ENCODE measurements at regions not wholly inside any gene's neighbourhood (a gene's known extent, or its start where the extent isn't known, plus 50 kb on each side); places are given as distances from the start of the nearest gene placed in this dataset.
A peak's percentile ranks its signal among the peaks of the same experiment; 100 is the strongest.

DNA sequence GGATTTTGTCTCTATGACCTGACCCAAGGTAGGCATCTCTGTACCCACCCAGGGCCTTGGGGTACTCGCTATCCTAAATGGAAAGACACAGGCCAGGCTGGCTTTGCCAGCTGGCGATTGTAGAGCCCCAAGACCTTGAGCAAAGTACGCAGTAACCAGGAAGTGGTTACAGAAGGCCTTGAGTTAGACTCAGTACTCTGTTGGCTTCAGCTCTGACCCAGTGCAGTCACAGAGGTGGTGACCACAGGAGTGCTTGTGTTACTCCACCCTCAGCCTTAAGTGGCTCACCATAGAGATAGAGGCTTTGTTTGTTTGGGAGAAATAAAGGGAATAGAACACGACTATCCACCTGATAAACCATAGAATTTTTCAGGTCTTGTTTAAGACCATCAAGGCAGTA lies 880.5 kb upstream of the POU3F4 start:
- no peak for DNase-seq (ENCODE audit: low read depth in 4 of 6, low spot score in 6 of 6)
- Histone ChIP-seq H3K4me3 (ENCODE audit: low read depth, low read length) (no peak overlapping the region), H3K36me3 (ENCODE audit: control insufficient read depth, insufficient read depth, low read length) (no peaks in the 10 kb centered on the region), H3K27ac (ENCODE audit: low read depth, low read length) (no peak overlapping the region), H3K27me3 (ENCODE audit: control insufficient read depth, insufficient read depth, low read length) (no peaks in the 10 kb centered on the region), H3K9me3 (ENCODE audit: control insufficient read depth, insufficient read depth, low read length) (peaks cover 2% of the 10 kb centered on the region), H3K4me1 (ENCODE audit: control insufficient read depth, insufficient read depth, low read length) (no peaks in the 10 kb centered on the region)
- 65% methylated on average over 3 of the region's 4 CpGs for WGBS (ENCODE audit: insufficient coverage)

DNA sequence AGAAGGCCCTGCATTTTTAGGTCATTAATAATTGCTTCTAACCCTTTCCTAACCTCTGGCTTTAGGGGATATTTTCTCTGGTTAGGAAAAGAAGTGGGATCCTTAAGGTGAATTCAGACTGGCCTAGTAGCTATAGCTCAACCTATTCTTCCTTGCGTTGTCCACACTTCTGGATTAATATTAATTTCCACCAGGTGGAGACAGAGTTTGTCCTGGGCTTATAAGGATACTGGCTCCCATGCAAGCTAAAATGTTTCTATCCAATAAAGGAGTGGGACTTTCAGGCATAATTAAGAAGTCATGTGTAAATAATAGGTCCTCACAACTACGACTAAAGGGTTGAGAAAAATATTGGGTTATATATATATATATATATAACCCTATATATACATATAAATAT lies 860.0 kb upstream of the POU3F4 start:
- H3K27me3 ChIP-seq (ENCODE audit: control insufficient read depth, insufficient read depth, low read length) = no peaks in the 10 kb centered on the region
- peak in 2 of 6 donors; percentile 5 to 25 for DNase-seq (ENCODE audit: low read depth in 4 of 6, low spot score in 6 of 6)
- H3K36me3 ChIP-seq (ENCODE audit: control insufficient read depth, insufficient read depth, low read length) = no peaks in the 10 kb centered on the region
- no peak overlapping the region for H3K4me3 ChIP-seq (ENCODE audit: low read depth, low read length)
- no peaks in the 10 kb centered on the region for H3K4me1 ChIP-seq (ENCODE audit: control insufficient read depth, insufficient read depth, low read length)
- no CpG with 5 or more reads among the region's 2 CpGs for whole genome bisulfite sequencing (ENCODE audit: insufficient coverage)
- H3K9me3 ChIP-seq (ENCODE audit: control insufficient read depth, insufficient read depth, low read length) = no peaks in the 10 kb centered on the region
- no peak overlapping the region for H3K27ac ChIP-seq (ENCODE audit: low read depth, low read length)

DNA sequence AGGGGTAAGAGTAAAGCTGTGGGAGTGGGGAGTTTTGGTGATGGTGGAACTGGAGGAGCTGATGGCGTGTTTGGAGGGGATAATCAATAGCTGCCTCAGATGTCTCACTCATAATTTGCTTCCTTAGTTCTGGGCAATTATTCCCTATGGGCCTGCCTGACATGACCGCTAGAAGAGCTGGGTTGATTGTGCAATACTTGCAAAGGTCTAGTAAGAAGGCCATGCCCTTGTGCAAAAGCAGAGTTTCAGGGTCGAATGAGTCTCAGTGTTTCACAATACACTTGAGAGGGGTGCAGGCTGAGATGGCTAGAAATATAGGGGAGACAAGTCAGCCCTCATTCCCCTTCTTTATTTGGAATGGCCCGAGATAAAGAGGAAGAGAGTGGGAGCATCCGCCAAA lies 858.4 kb upstream of the POU3F4 start:
- WGBS (ENCODE audit: insufficient coverage) = 76% methylated on average over 3 of the region's 5 CpGs
- Histone ChIP-seq H3K4me3 (ENCODE audit: low read depth, low read length) (no peak overlapping the region), H3K9me3 (ENCODE audit: control insufficient read depth, insufficient read depth, low read length) (no peaks in the 10 kb centered on the region), H3K27ac (ENCODE audit: low read depth, low read length) (no peak overlapping the region), H3K27me3 (ENCODE audit: control insufficient read depth, insufficient read depth, low read length) (no peaks in the 10 kb centered on the region), H3K4me1 (ENCODE audit: control insufficient read depth, insufficient read depth, low read length) (no peaks in the 10 kb centered on the region), H3K36me3 (ENCODE audit: control insufficient read depth, insufficient read depth, low read length) (no peaks in the 10 kb centered on the region)
- DNase-seq (ENCODE audit: low read depth in 4 of 6, low spot score in 6 of 6) = no peak

DNA sequence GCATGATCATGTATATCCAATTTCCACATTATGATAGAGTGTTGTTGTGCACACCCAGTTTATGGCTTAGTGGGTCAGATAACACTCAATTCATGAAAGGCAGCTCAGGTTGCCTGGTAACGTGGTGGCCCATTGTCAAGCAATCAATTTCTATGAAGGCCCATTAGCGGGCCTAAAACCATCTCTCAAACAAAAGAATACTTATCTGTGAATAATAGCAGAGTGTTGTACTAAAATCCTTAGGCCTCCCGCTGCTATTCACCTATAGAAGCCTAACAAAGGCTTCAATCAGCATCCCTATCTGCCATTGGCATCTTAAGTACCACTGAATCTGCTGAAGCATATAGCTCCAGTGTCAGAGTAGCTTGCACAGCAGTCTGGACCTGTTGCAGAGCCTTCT lies 849.6 kb upstream of the POU3F4 start:
- DNase-seq (ENCODE audit: low read depth in 4 of 6, low spot score in 6 of 6) = no peak
- Histone ChIP-seq H3K27ac (ENCODE audit: low read depth, low read length) (no peak overlapping the region), H3K9me3 (ENCODE audit: control insufficient read depth, insufficient read depth, low read length) (no peaks in the 10 kb centered on the region), H3K4me3 (ENCODE audit: low read depth, low read length) (no peak overlapping the region), H3K36me3 (ENCODE audit: control insufficient read depth, insufficient read depth, low read length) (no peaks in the 10 kb centered on the region), H3K27me3 (ENCODE audit: control insufficient read depth, insufficient read depth, low read length) (no peaks in the 10 kb centered on the region), H3K4me1 (ENCODE audit: control insufficient read depth, insufficient read depth, low read length) (no peaks in the 10 kb centered on the region)
- whole genome bisulfite sequencing (ENCODE audit: insufficient coverage) = 17% methylated on average over 1 of the region's 3 CpGs

DNA sequence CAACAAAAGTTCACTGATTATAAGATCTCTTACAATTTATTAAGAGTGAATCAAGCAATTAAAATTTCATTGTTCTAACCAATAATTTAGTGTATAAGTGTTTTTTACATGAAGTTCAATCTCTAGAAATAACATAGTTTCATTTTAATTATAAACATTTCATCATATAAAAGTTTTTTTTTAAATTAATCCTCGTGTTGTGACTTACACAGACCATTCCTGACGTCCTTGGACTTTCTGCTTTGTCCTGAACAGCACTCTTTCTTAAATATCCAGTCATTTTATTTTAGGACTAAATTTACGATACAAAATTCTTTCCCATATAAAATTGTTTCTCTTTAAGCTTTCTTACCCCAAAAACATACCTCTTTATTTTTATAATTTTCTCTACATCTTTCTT lies 841.7 kb upstream of the POU3F4 start:
- Histone ChIP-seq H3K36me3 (ENCODE audit: control insufficient read depth, insufficient read depth, low read length) (no peaks in the 10 kb centered on the region), H3K9me3 (ENCODE audit: control insufficient read depth, insufficient read depth, low read length) (no peaks in the 10 kb centered on the region), H3K27me3 (ENCODE audit: control insufficient read depth, insufficient read depth, low read length) (no peaks in the 10 kb centered on the region), H3K4me3 (ENCODE audit: low read depth, low read length) (no peak overlapping the region), H3K4me1 (ENCODE audit: control insufficient read depth, insufficient read depth, low read length) (no peaks in the 10 kb centered on the region), H3K27ac (ENCODE audit: low read depth, low read length) (no peak overlapping the region)
- WGBS (ENCODE audit: insufficient coverage) = 29% methylated on average over 2 of the region's 3 CpGs
- no peak for DNase-seq (ENCODE audit: low read depth in 4 of 6, low spot score in 6 of 6)

DNA sequence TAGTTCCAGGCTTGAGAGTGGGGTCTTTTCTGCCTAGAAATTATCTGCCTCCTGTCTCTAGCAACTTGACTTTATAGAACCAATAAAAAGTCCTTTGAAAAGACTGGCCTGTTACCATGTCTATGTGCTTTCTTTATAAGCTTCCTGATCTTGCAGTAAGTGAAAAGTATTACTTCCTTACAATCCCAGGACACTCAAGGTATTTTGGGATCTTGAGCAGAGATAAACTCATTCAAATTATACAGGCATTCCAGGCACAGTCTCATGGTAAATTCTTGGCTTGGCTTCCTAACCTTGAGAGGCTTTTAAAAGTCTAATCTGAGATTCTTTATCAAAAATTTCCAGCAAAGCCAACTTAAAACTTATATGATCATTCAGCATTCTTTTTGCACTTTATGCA lies 833.0 kb upstream of the POU3F4 start:
- H3K36me3 ChIP-seq (ENCODE audit: control insufficient read depth, insufficient read depth, low read length) = no peaks in the 10 kb centered on the region
- H3K4me3 ChIP-seq (ENCODE audit: low read depth, low read length) = no peak overlapping the region
- H3K27me3 ChIP-seq (ENCODE audit: control insufficient read depth, insufficient read depth, low read length) = peaks cover 2% of the 10 kb centered on the region
- no peaks in the 10 kb centered on the region for H3K4me1 ChIP-seq (ENCODE audit: control insufficient read depth, insufficient read depth, low read length)
- no peak for DNase-seq (ENCODE audit: low read depth in 4 of 6, low spot score in 6 of 6)
- H3K27ac ChIP-seq (ENCODE audit: low read depth, low read length) = no peak overlapping the region
- peaks cover 1% of the 10 kb centered on the region for H3K9me3 ChIP-seq (ENCODE audit: control insufficient read depth, insufficient read depth, low read length)

DNA sequence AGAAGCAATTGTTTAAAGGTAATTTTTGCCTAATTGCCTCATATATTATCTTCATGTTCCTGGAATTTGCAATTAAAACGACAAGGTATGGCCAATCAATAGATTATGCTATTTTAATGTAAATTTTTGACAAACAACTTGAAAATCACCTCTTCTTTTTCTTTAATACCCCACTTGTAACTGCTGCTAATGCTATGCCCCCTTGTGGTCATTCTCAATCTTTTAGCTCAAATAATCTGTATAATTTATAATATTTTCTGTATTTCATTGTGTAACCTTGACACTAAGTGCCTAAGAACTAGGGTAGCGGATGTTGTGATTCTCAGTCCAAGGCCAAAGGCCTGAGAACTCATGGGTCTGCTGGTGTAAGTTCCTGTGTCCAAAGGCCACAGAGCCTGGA lies 831.7 kb upstream of the POU3F4 start:
- WGBS (ENCODE audit: insufficient coverage) = 100% methylated on average over 1 of the region's 2 CpGs
- Histone ChIP-seq H3K9me3 (ENCODE audit: control insufficient read depth, insufficient read depth, low read length) (peaks cover 1% of the 10 kb centered on the region), H3K4me3 (ENCODE audit: low read depth, low read length) (no peak overlapping the region), H3K27me3 (ENCODE audit: control insufficient read depth, insufficient read depth, low read length) (peaks cover 2% of the 10 kb centered on the region), H3K36me3 (ENCODE audit: control insufficient read depth, insufficient read depth, low read length) (no peaks in the 10 kb centered on the region), H3K27ac (ENCODE audit: low read depth, low read length) (no peak overlapping the region), H3K4me1 (ENCODE audit: control insufficient read depth, insufficient read depth, low read length) (no peaks in the 10 kb centered on the region)
- no peak for DNase-seq (ENCODE audit: low read depth in 4 of 6, low spot score in 6 of 6)

DNA sequence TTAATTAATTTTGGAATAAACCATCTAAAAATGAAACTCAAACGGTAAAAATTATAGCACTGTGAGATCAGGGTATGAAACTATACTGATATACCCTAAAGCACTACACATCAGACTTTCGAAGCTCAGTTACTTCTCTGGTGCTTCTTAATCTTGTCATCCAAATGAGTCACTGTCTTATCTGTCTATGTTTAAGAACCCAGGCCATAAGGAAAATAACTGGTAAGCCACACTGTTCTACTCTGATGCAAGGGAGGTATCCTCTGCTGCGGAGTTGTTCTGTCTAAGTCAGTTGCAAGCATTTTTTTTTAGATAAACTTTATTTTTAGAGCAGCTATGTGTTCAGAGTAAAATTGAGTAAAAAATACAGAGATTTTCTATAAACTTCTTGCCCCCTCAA lies 830.8 kb upstream of the POU3F4 start:
- no peak for DNase-seq (ENCODE audit: low read depth in 4 of 6, low spot score in 6 of 6)
- H3K27ac ChIP-seq (ENCODE audit: low read depth, low read length) = no peak overlapping the region
- peaks cover 2% of the 10 kb centered on the region for H3K27me3 ChIP-seq (ENCODE audit: control insufficient read depth, insufficient read depth, low read length)
- no peaks in the 10 kb centered on the region for H3K36me3 ChIP-seq (ENCODE audit: control insufficient read depth, insufficient read depth, low read length)
- WGBS (ENCODE audit: insufficient coverage) = 83% methylated on average over 1 of the region's 3 CpGs
- H3K9me3 ChIP-seq (ENCODE audit: control insufficient read depth, insufficient read depth, low read length) = peaks cover 1% of the 10 kb centered on the region
- H3K4me1 ChIP-seq (ENCODE audit: control insufficient read depth, insufficient read depth, low read length) = no peaks in the 10 kb centered on the region
- no peak overlapping the region for H3K4me3 ChIP-seq (ENCODE audit: low read depth, low read length)

DNA sequence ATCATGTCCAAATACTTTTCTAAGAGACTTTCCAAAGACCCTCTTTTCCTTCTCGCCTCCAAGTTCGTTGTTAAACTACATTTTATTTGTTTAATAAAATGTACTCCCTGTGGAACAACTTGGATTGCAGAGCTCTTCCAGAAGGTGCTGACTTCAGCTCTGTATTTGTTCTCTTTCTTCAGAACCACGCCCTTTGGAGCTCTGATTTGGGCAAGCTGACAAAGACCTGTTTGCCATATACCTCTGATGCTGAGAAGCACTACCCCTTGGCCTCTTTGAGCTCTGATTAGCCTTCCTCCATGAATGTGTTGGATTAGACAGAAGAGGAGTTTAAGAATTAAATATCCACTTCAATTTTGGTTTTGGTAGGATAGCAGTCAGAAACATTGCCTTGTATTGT lies 815.1 kb upstream of the POU3F4 start:
- Histone ChIP-seq H3K27ac (ENCODE audit: low read depth, low read length) (no peak overlapping the region), H3K27me3 (ENCODE audit: control insufficient read depth, insufficient read depth, low read length) (peaks cover 2% of the 10 kb centered on the region), H3K4me3 (ENCODE audit: low read depth, low read length) (no peak overlapping the region), H3K9me3 (ENCODE audit: control insufficient read depth, insufficient read depth, low read length) (no peaks in the 10 kb centered on the region), H3K4me1 (ENCODE audit: control insufficient read depth, insufficient read depth, low read length) (no peaks in the 10 kb centered on the region), H3K36me3 (ENCODE audit: control insufficient read depth, insufficient read depth, low read length) (no peaks in the 10 kb centered on the region)
- WGBS (ENCODE audit: insufficient coverage) = no CpG with 5 or more reads among the region's 3 CpGs
- DNase-seq (ENCODE audit: low read depth in 4 of 6, low spot score in 6 of 6) = no peak

DNA sequence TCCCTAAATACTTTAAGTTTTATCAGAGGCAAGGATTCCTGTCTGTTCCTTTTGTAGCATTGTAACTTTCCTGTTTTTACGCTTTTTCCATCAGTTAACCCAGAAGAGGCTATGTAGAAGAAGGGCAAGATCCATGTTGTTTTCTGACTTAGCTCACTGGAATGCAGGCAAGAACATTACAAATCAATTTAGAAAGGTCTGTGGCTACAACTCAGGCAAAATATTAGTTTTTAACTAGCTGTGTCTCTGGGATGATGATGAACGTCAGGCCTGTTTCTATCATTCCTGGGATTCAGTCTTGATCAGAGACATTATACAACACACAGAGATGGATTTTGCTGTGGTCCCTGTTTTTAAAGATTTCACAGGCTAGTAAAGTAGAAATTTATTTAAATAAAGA lies 813.0 kb upstream of the POU3F4 start:
- WGBS (ENCODE audit: insufficient coverage) = 100% methylated on average over 1 of the region's 2 CpGs
- H3K9me3 ChIP-seq (ENCODE audit: control insufficient read depth, insufficient read depth, low read length) = no peaks in the 10 kb centered on the region
- H3K4me3 ChIP-seq (ENCODE audit: low read depth, low read length) = no peak overlapping the region
- H3K36me3 ChIP-seq (ENCODE audit: control insufficient read depth, insufficient read depth, low read length) = no peaks in the 10 kb centered on the region
- no peak overlapping the region for H3K27ac ChIP-seq (ENCODE audit: low read depth, low read length)
- H3K27me3 ChIP-seq (ENCODE audit: control insufficient read depth, insufficient read depth, low read length) = peaks cover 2% of the 10 kb centered on the region
- no peak for DNase-seq (ENCODE audit: low read depth in 4 of 6, low spot score in 6 of 6)
- H3K4me1 ChIP-seq (ENCODE audit: control insufficient read depth, insufficient read depth, low read length) = no peaks in the 10 kb centered on the region
